Progenitor cell of endocrine pancreas (in vitro differentiated cells): ENCODE measurements at regions not wholly inside any gene's neighbourhood (a gene's known extent, or its start where the extent isn't known, plus 50 kb on each side); places are given as distances from the start of the nearest gene placed in this dataset.
"Not testable (repeated sequence)": the region's sequence is repeated elsewhere in the genome, so short reads cannot be mapped to it uniquely, and the experiment has no call there.

Source experiments
- DNase-seq: peaks from one replicate; pipeline ENCODE4 v3.0.0; 2021; ENCODE audit warnings: low spot score; ENCODE audit not compliant: unreplicated experiment
- H3K27ac Mint-ChIP-seq: 2 replicates; pipeline ENCODE4 v1.8.0; 2021; ENCODE audit warnings: mild to moderate bottlenecking, moderate library complexity, mixed read lengths
- H3K27me3 Mint-ChIP-seq: 2 replicates; pipeline ENCODE4 v1.8.0; 2021; ENCODE audit warnings: mixed read lengths
- H3K36me3 Mint-ChIP-seq: 2 replicates; pipeline ENCODE4 v1.8.0; 2022; ENCODE audit warnings: mixed read lengths; ENCODE audit not compliant: insufficient read depth
- H3K4me1 Mint-ChIP-seq: 2 replicates; pipeline ENCODE4 v1.8.0; 2021; ENCODE audit warnings: low read depth, mixed read lengths
- H3K4me3 Mint-ChIP-seq: 2 replicates; pipeline ENCODE4 v1.8.0; 2021; ENCODE audit warnings: low read depth, mild to moderate bottlenecking, moderate library complexity, mixed read lengths
- H3K9me3 Mint-ChIP-seq: 2 replicates; pipeline ENCODE4 v1.8.0; 2021; ENCODE audit warnings: low read depth, mixed read lengths

- not testable (repeated sequence) for DNase-seq, H3K36me3 Mint-ChIP-seq, H3K4me1 Mint-ChIP-seq, H3K27me3 Mint-ChIP-seq, H3K4me3 Mint-ChIP-seq
- Mint-ChIP-seq H3K27ac (peak overlapping the region; percentile 49), H3K9me3 (peaks cover 13% of the 10 kb centered on the region)
Observed at GRCh38 chr21:13986996-13987958, 223.5 kb downstream of the LIPI start.

GRCh38 chr21:13985865-13986863 lies 224.6 kb downstream of the LIPI start:
- not testable (repeated sequence) for H3K36me3 Mint-ChIP-seq, H3K27ac Mint-ChIP-seq, H3K4me1 Mint-ChIP-seq, H3K4me3 Mint-ChIP-seq, DNase-seq, H3K27me3 Mint-ChIP-seq
- H3K9me3 Mint-ChIP-seq: peaks cover 10% of the 10 kb centered on the region

GRCh38 chr21:13985137-13985864 lies 225.5 kb downstream of the LIPI start:
- peaks cover 10% of the 10 kb centered on the region for H3K9me3 Mint-ChIP-seq
- H3K4me3 Mint-ChIP-seq, H3K27ac Mint-ChIP-seq, H3K4me1 Mint-ChIP-seq, DNase-seq, H3K27me3 Mint-ChIP-seq, H3K36me3 Mint-ChIP-seq: not testable (repeated sequence)

GRCh38 chr21:13984728-13985127 lies 226.0 kb downstream of the LIPI start:
- H3K36me3 Mint-ChIP-seq, H3K27me3 Mint-ChIP-seq, DNase-seq, H3K27ac Mint-ChIP-seq, H3K4me1 Mint-ChIP-seq, H3K4me3 Mint-ChIP-seq: not testable (repeated sequence)
- H3K9me3 Mint-ChIP-seq: peaks cover 10% of the 10 kb centered on the region

GRCh38 chr21:13981176-13982087 lies 229.3 kb downstream of the LIPI start:
- not testable (repeated sequence) for DNase-seq, H3K27ac Mint-ChIP-seq, H3K27me3 Mint-ChIP-seq, H3K36me3 Mint-ChIP-seq, H3K4me1 Mint-ChIP-seq, H3K4me3 Mint-ChIP-seq, H3K9me3 Mint-ChIP-seq

GRCh38 chr21:13980115-13980662 lies 230.6 kb downstream of the LIPI start:
- H3K27ac Mint-ChIP-seq, H3K36me3 Mint-ChIP-seq, H3K9me3 Mint-ChIP-seq, H3K27me3 Mint-ChIP-seq, DNase-seq, H3K4me1 Mint-ChIP-seq: not testable (repeated sequence)
- H3K4me3 Mint-ChIP-seq: peak overlapping the region; percentile 42

- H3K36me3 Mint-ChIP-seq: not testable (repeated sequence)
Observed at GRCh38 chr21:13979608-13980007, 231.1 kb downstream of the LIPI start.

GRCh38 chr21:13974582-13974981 lies 236.2 kb downstream of the LIPI start:
- H3K27ac Mint-ChIP-seq, DNase-seq, H3K27me3 Mint-ChIP-seq, H3K4me1 Mint-ChIP-seq, H3K4me3 Mint-ChIP-seq, H3K36me3 Mint-ChIP-seq: not testable (repeated sequence)
- H3K9me3 Mint-ChIP-seq: peaks cover 14% of the 10 kb centered on the region

More at GRCh38 chr21:13979608-13980007, 231.1 kb downstream of the LIPI start:
- not testable (repeated sequence) for H3K4me3 Mint-ChIP-seq, H3K9me3 Mint-ChIP-seq, H3K27me3 Mint-ChIP-seq, H3K27ac Mint-ChIP-seq, DNase-seq, H3K4me1 Mint-ChIP-seq

GRCh38 chr21:13969853-13970252 lies 240.9 kb downstream of the LIPI start:
- peaks cover 31% of the 10 kb centered on the region for H3K9me3 Mint-ChIP-seq
- H3K27me3 Mint-ChIP-seq, DNase-seq, H3K4me1 Mint-ChIP-seq, H3K36me3 Mint-ChIP-seq, H3K27ac Mint-ChIP-seq, H3K4me3 Mint-ChIP-seq: not testable (repeated sequence)

- H3K4me3 Mint-ChIP-seq, H3K27me3 Mint-ChIP-seq, H3K27ac Mint-ChIP-seq, DNase-seq, H3K4me1 Mint-ChIP-seq, H3K36me3 Mint-ChIP-seq: not testable (repeated sequence)
- peaks cover 26% of the 10 kb centered on the region for H3K9me3 Mint-ChIP-seq
Observed at GRCh38 chr21:13969002-13969401, 241.8 kb downstream of the LIPI start.

- H3K36me3 Mint-ChIP-seq, H3K27ac Mint-ChIP-seq, H3K4me3 Mint-ChIP-seq, H3K4me1 Mint-ChIP-seq, H3K27me3 Mint-ChIP-seq, DNase-seq: not testable (repeated sequence)
- peaks cover 31% of the 10 kb centered on the region for H3K9me3 Mint-ChIP-seq
Observed at GRCh38 chr21:13963259-13963658, 247.5 kb downstream of the LIPI start.
